ACC112 (cell line): ENCODE measurements at regions not wholly inside any gene's neighbourhood (a gene's known extent, or its start where the extent isn't known, plus 50 kb on each side); places are given as distances from the start of the nearest gene placed in this dataset.

ENCODE experiments used
- H2AFZ ChIP-seq: fragments of 200-600 bp; sonication (generic); one replicate; pipeline ENCODE4 v1.6.0; 2017; ENCODE audit warnings: antibody characterized with exemption, low read length; ENCODE audit not compliant: unreplicated experiment
- H3K27ac ChIP-seq: fragments of 200-600 bp; sonication (generic); 2 replicates; pipeline ENCODE4 v1.5.1; 2014; ENCODE audit warnings: low read depth, mild to moderate bottlenecking, antibody characterized with exemption, low read length, moderate library complexity
- H3K27me3 ChIP-seq: fragments of 200-600 bp; sonication (generic); 2 replicates; pipeline ENCODE4 v1.6.1; 2014; ENCODE audit warnings: mild to moderate bottlenecking, antibody characterized with exemption, low read length, moderate library complexity, mixed read lengths; ENCODE audit not compliant: insufficient read depth
- H3K36me3 ChIP-seq: fragments of 200-600 bp; sonication (generic); 2 replicates; pipeline ENCODE4 v1.6.1; 2016; ENCODE audit warnings: mild to moderate bottlenecking, antibody characterized with exemption, low read length, moderate library complexity, mixed read lengths; ENCODE audit not compliant: insufficient read depth
- H3K4me1 ChIP-seq: fragments of 200-600 bp; sonication (generic); one replicate; pipeline ENCODE4 v1.6.1; 2016; ENCODE audit warnings: low read length, mixed read lengths; ENCODE audit not compliant: insufficient read depth, unreplicated experiment, control insufficient read depth
- H3K4me3 ChIP-seq: fragments of 200-600 bp; sonication (generic); 2 replicates; pipeline ENCODE4 v1.5.1; 2014; ENCODE audit warnings: mild to moderate bottlenecking, low read depth, low read length
- H3K79me2 ChIP-seq: fragments of 200-600 bp; sonication (generic); one replicate; pipeline ENCODE4 v1.6.0; 2016; ENCODE audit warnings: low read length; ENCODE audit not compliant: control insufficient read depth, unreplicated experiment, insufficient read depth

GRCh38 chr1:60141276-60141675 lies 67.7 kb upstream of the C1orf87 start:
- Histone ChIP-seq H3K27ac (no peak overlapping the region), H3K79me2 (no peaks in the 10 kb centered on the region)

DNA sequence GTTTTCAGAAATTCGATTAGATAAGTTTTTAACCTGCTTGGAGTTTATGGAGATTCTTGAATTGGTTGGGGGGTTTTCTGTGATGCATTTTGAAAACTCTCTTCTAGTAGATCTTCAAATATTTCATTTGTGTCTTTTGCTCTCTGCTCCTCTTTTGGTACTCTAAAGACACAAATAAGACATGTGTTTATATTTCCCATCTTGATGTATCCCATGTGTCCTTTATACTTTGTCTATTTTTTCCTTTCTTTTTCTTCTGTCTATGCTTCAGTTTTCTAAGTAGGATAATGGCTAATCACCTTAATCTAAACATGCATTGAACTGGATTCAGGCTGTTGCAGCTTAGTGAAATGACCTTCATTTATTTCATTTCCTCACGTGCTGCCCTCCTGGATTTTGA lies 63.8 kb upstream of the C1orf87 start:
- Histone ChIP-seq H3K27me3 (no peaks in the 10 kb centered on the region), H3K4me1 (peaks cover 17% of the 10 kb centered on the region), H3K79me2 (no peaks in the 10 kb centered on the region), H2AFZ (no peak overlapping the region), H3K4me3 (no peak overlapping the region), H3K36me3 (no peaks in the 10 kb centered on the region), H3K27ac (no peak overlapping the region)

More at GRCh38 chr1:60141276-60141675, 67.7 kb upstream of the C1orf87 start:
- no peaks in the 10 kb centered on the region for H3K4me1 ChIP-seq
- H2AFZ ChIP-seq: no peak overlapping the region
- H3K36me3 ChIP-seq: no peaks in the 10 kb centered on the region
- H3K4me3 ChIP-seq: no peak overlapping the region
- H3K27me3 ChIP-seq: no peaks in the 10 kb centered on the region; the same call in 1 of the 2 replicates

DNA sequence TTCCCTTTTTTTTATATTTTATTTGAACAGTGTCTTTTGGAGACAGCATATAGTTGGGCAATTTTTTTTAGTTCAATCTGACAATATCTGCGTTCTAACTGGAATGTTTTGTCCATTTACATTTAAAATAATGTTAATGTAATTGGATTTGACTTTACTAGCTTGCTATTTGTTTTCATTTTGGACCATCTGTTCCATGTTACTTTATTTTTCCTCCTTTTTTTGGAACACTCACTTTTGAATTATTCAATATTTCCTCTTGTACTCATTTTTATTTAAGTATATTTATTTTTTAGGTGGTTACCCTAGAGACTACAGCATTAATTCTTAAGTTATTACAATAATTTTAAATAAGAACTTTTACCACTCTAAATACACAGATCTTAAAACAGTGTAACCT lies 62.8 kb upstream of the C1orf87 start:
- H3K27ac ChIP-seq: no peak overlapping the region
- H3K79me2 ChIP-seq: no peaks in the 10 kb centered on the region
- H3K36me3 ChIP-seq: no peaks in the 10 kb centered on the region
- H3K4me1 ChIP-seq: peaks cover 20% of the 10 kb centered on the region
- H2AFZ ChIP-seq: no peak overlapping the region
- H3K27me3 ChIP-seq: no peaks in the 10 kb centered on the region
- no peak overlapping the region for H3K4me3 ChIP-seq

DNA sequence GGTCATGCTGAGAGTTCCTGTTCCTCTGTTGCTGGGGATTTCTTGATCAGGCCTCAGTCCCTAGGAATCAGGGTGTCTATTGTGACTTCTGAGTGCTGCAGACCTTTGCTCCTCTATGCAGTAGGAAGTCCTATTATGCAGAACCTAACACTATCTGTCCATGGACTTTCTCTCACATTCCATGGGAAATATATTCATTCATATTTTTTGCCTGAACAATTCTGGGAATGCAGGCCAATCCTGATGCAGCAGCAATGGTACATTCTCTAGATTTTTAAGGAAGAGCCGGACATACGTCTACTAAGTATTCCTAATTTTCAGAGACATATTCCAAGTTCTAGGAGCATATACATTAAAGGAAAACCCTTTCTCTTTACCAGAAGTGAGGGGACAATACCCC lies 61.1 kb upstream of the C1orf87 start:
- Histone ChIP-seq H3K36me3 (no peaks in the 10 kb centered on the region), H3K4me1 (peaks cover 27% of the 10 kb centered on the region), H3K27ac (no peak overlapping the region), H3K27me3 (no peaks in the 10 kb centered on the region), H2AFZ (no peak overlapping the region), H3K79me2 (no peaks in the 10 kb centered on the region), H3K4me3 (no peak overlapping the region)

GRCh38 chr1:60133848-60134247 lies 60.3 kb upstream of the C1orf87 start:
- H3K27ac ChIP-seq: peak overlapping the region; percentile 77
- peaks cover 27% of the 10 kb centered on the region for H3K4me1 ChIP-seq
- H3K79me2 ChIP-seq: no peaks in the 10 kb centered on the region
- H3K36me3 ChIP-seq: no peaks in the 10 kb centered on the region
- H3K27me3 ChIP-seq: no peaks in the 10 kb centered on the region
- H3K4me3 ChIP-seq: 0 out of 2 replicates have a peak overlapping the region, but pooled peaks have one; percentile 55
- no peak overlapping the region for H2AFZ ChIP-seq

DNA sequence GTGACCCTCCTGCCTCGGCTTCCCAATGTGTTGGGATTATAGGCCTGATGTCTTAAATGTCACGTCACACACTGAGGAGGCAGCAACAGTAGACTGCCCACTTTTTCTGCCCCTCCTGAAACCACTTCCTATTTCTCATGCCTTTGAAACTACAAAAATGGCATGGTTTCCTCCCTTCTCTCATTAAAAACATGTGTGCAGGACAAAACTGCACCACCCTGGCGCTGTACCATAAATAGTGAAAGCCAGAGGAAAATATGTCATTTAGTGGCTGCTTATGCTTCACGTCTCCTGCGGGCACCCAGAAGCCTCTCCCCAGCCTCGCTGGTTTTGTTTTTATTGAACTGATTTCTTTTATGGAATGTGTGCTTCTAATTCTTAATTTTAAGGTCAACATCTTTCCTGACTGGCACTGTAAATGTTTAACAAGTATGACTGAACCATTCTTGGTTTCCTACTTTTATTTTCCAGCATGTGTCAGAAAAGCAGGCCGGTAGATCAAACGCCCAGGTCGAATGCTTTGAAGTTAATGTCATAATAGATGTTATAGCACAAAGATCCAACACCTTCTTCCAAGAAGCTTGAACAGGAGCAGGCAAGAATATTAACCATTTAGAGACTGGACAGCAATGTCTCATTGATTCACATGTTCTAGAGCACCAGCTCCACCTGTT lies 59.6 kb upstream of the C1orf87 start:
- Histone ChIP-seq H3K27ac (peak overlapping the region; percentile 77), H2AFZ (peak overlapping the region; percentile 82), H3K79me2 (no peaks in the 10 kb centered on the region), H3K27me3 (no peaks in the 10 kb centered on the region), H3K4me3 (peak overlapping the region; percentile 55), H3K36me3 (no peaks in the 10 kb centered on the region), H3K4me1 (peaks cover 27% of the 10 kb centered on the region)

- no peaks in the 10 kb centered on the region for H3K36me3 ChIP-seq
- peaks cover 27% of the 10 kb centered on the region for H3K4me1 ChIP-seq
- no peak overlapping the region for H2AFZ ChIP-seq
- H3K79me2 ChIP-seq: no peaks in the 10 kb centered on the region
- no peaks in the 10 kb centered on the region for H3K27me3 ChIP-seq
- no peak overlapping the region for H3K27ac ChIP-seq
- no peak overlapping the region for H3K4me3 ChIP-seq
These were observed 58.5 kb upstream of the C1orf87 start for GRCh38 chr1:60132108-60132507.

- Histone ChIP-seq H3K4me3 (no peak overlapping the region), H3K27me3 (no peaks in the 10 kb centered on the region), H3K27ac (no peak overlapping the region), H3K4me1 (peaks cover 27% of the 10 kb centered on the region), H3K36me3 (no peaks in the 10 kb centered on the region), H3K79me2 (no peaks in the 10 kb centered on the region), H2AFZ (no peak overlapping the region)
These were observed 57.1 kb upstream of the C1orf87 start for GRCh38 chr1:60130703-60131102.

- peaks cover 27% of the 10 kb centered on the region for H3K4me1 ChIP-seq
These were observed 56.3 kb upstream of the C1orf87 start for GRCh38 chr1:60129911-60130310.

DNA sequence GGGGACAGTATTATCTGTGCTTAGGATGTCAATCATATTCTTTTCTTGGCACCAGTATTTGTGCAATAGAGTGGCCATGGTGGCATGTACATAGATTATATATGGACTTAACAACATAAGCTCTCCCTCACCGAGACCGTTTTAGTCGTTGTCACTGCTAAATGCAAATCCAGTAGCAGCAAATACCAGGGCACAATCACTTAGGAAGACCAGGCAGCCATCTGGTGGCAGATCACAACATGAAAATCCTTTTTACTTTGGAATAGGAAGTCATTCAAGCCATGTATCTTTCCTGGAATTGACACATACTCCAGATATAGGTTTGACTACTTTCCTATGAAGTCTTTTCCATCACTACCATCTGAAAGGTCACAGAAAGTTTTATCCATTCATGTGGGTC lies 53.2 kb upstream of the C1orf87 start:
- Histone ChIP-seq H2AFZ (no peak overlapping the region), H3K27ac (no peak overlapping the region), H3K36me3 (no peaks in the 10 kb centered on the region), H3K4me1 (peaks cover 10% of the 10 kb centered on the region), H3K4me3 (no peak overlapping the region), H3K27me3 (no peaks in the 10 kb centered on the region), H3K79me2 (no peaks in the 10 kb centered on the region)

More at GRCh38 chr1:60129911-60130310, 56.3 kb upstream of the C1orf87 start:
- Histone ChIP-seq H3K79me2 (no peaks in the 10 kb centered on the region), H2AFZ (no peak overlapping the region), H3K27ac (no peak overlapping the region), H3K27me3 (no peaks in the 10 kb centered on the region), H3K4me3 (no peak overlapping the region), H3K36me3 (no peaks in the 10 kb centered on the region)
